WTC11 (cell line): ENCODE measurements at regions not wholly inside any gene's neighbourhood (a gene's known extent, or its start where the extent isn't known, plus 50 kb on each side); places are given as distances from the start of the nearest gene placed in this dataset.
"Not testable (repeated sequence)": the region's sequence is repeated elsewhere in the genome, so short reads cannot be mapped to it uniquely, and the experiment has no call there.

Experiments used
- ATAC-seq: fragments of 200-7000 bp; cut with Tn5 transposase; 2 replicates; pipeline ENCODE4 v1.10.0; 2021; ENCODE audit warnings: mild to moderate bottlenecking, moderate library complexity
- CTCF ChIA-PET: fragments of 300-600 bp; sonication (Branson Sonifier 250); formaldehyde crosslinking; loops from one replicate; lab custom pipeline; 2021; ENCODE audit warnings: antibody characterized with exemption; lab: Charles Lee
- POLR2A ChIA-PET: fragments of 350-600 bp; sonication (Branson Sonifier 250); formaldehyde crosslinking; loops from one replicate; lab custom pipeline; 2021; ENCODE audit warnings: antibody characterized with exemption; lab: Charles Lee
- DNase-seq: peaks from one replicate; pipeline ENCODE4 v3.0.0; 2021; ENCODE audit warnings: low spot score
- H3K27ac Mint-ChIP-seq: 2 replicates; pipeline ENCODE4 v1.8.0; 2021; ENCODE audit warnings: mixed read lengths
- H3K27me3 Mint-ChIP-seq: 2 replicates; pipeline ENCODE4 v1.8.0; 2021; ENCODE audit warnings: low read depth, mild to moderate bottlenecking, moderate library complexity, mixed read lengths
- H3K36me3 Mint-ChIP-seq: 2 replicates; pipeline ENCODE4 v1.8.0; 2021; ENCODE audit warnings: mixed read lengths
- H3K4me1 Mint-ChIP-seq: 2 replicates; pipeline ENCODE4 v1.8.0; 2022; ENCODE audit warnings: mixed read lengths
- H3K4me3 Mint-ChIP-seq: 2 replicates; pipeline ENCODE4 v1.8.0; 2021; ENCODE audit warnings: mild to moderate bottlenecking, moderate library complexity, mixed read lengths
- H3K9me3 Mint-ChIP-seq: 2 replicates; pipeline ENCODE4 v1.8.0; 2021; ENCODE audit warnings: mixed read lengths
- ATF1 ChIP-seq: sonication (generic); formaldehyde crosslinking; IDR thresholded peaks from 2 replicates; pipeline ENCODE4 v1.8.1; 2023; ENCODE audit warnings: mild to moderate bottlenecking, moderate library complexity, missing genetic modification reagents
- CREB1 ChIP-seq: sonication (generic); formaldehyde crosslinking; IDR thresholded peaks from 2 replicates; pipeline ENCODE4 v1.8.0; 2023; ENCODE audit warnings: mild to moderate bottlenecking, missing genetic modification reagents
- CREM ChIP-seq: sonication (generic); formaldehyde crosslinking; IDR thresholded peaks from 2 replicates; pipeline ENCODE4 v1.8.1; 2022; ENCODE audit warnings: mild to moderate bottlenecking, missing genetic modification reagents, moderate library complexity
- E2F1 ChIP-seq: sonication (generic); formaldehyde crosslinking; IDR thresholded peaks from 2 replicates; pipeline ENCODE4 v1.8.0; 2022; ENCODE audit warnings: mild to moderate bottlenecking, missing genetic modification reagents
- ELF4 ChIP-seq: sonication (generic); formaldehyde crosslinking; IDR thresholded peaks from 2 replicates; pipeline ENCODE4 v1.8.1; 2022; ENCODE audit warnings: low read depth, mild to moderate bottlenecking, moderate library complexity, missing genetic modification reagents
- FOXK1 ChIP-seq: sonication (generic); formaldehyde crosslinking; IDR thresholded peaks from 2 replicates; pipeline ENCODE4 v1.8.0; 2022; ENCODE audit warnings: mild to moderate bottlenecking, moderate library complexity, missing genetic modification reagents
- GTF2I ChIP-seq: fragments of 250-450 bp; sonication (Bioruptor Pico); conservative IDR thresholded peaks from 2 replicates; pipeline ENCODE4 v1.4.0; 2021; ENCODE audit warnings: mild to moderate bottlenecking
- HMGA2 ChIP-seq: fragments of 250-450 bp; sonication (Bioruptor Pico); IDR thresholded peaks from 2 replicates; pipeline ENCODE4 v1.4.0; 2021; ENCODE audit warnings: mild to moderate bottlenecking, moderate library complexity
- MAX ChIP-seq: sonication (generic); formaldehyde crosslinking; IDR thresholded peaks from 2 replicates; pipeline ENCODE4 v1.8.0; 2022; ENCODE audit warnings: mild to moderate bottlenecking, missing genetic modification reagents
- PREB ChIP-seq: sonication (generic); formaldehyde crosslinking; IDR thresholded peaks from 2 replicates; pipeline ENCODE4 v1.8.1; 2022; ENCODE audit warnings: mild to moderate bottlenecking, missing genetic modification reagents, moderate library complexity, borderline replicate concordance
- RELA ChIP-seq: sonication (generic); formaldehyde crosslinking; IDR thresholded peaks from 2 replicates; pipeline ENCODE4 v1.8.1; 2022; ENCODE audit warnings: missing genetic modification reagents, mild to moderate bottlenecking, borderline replicate concordance
- SMAD4 ChIP-seq: sonication (generic); formaldehyde crosslinking; IDR thresholded peaks from 2 replicates; pipeline ENCODE4 v1.8.0; 2022; ENCODE audit warnings: mild to moderate bottlenecking, missing genetic modification reagents
- TEAD4 ChIP-seq: sonication (generic); formaldehyde crosslinking; IDR thresholded peaks from 2 replicates; pipeline ENCODE4 v1.8.0; 2022; ENCODE audit warnings: mild to moderate bottlenecking, missing genetic modification reagents
- USF1 ChIP-seq: sonication (generic); formaldehyde crosslinking; IDR thresholded peaks from 2 replicates; pipeline ENCODE4 v1.8.0; 2022; ENCODE audit warnings: mild to moderate bottlenecking, missing genetic modification reagents
- ZNF219 ChIP-seq: sonication (generic); formaldehyde crosslinking; IDR thresholded peaks from 2 replicates; pipeline ENCODE4 v1.8.0; 2023; ENCODE audit warnings: missing genetic modification reagents, mild to moderate bottlenecking, borderline replicate concordance
- ZNF416 ChIP-seq: fragments of 250-450 bp; sonication (Bioruptor Pico); IDR thresholded peaks from 2 replicates; pipeline ENCODE4 v1.9.0; 2021; ENCODE audit warnings: mild to moderate bottlenecking, inconsistent platforms
- TF ChIP-seq, protein P1 (sequence below): sonication (generic); formaldehyde crosslinking; IDR thresholded peaks from 2 replicates; pipeline ENCODE4 v1.8.1; 2023; ENCODE audit warnings: mild to moderate bottlenecking, moderate library complexity, missing genetic modification reagents
- TF ChIP-seq, protein P2 (sequence below): sonication (generic); formaldehyde crosslinking; conservative IDR thresholded peaks from 2 replicates; pipeline ENCODE4 v1.8.1; 2022; ENCODE audit warnings: mild to moderate bottlenecking, missing genetic modification reagents

- H3K27ac Mint-ChIP-seq, CTCF ChIA-PET, DNase-seq, H3K9me3 Mint-ChIP-seq, POLR2A ChIA-PET, H3K27me3 Mint-ChIP-seq, ATAC-seq, H3K4me3 Mint-ChIP-seq: not testable (repeated sequence)
- H3K4me1 Mint-ChIP-seq, result peaks cover 13% of the 10 kb centered on the region
- H3K36me3 Mint-ChIP-seq, result peaks cover 24% of the 10 kb centered on the region
These were observed 84.6 kb downstream of the SHANK2 start for GRCh38 chr11:71167814-71168213.

DNA sequence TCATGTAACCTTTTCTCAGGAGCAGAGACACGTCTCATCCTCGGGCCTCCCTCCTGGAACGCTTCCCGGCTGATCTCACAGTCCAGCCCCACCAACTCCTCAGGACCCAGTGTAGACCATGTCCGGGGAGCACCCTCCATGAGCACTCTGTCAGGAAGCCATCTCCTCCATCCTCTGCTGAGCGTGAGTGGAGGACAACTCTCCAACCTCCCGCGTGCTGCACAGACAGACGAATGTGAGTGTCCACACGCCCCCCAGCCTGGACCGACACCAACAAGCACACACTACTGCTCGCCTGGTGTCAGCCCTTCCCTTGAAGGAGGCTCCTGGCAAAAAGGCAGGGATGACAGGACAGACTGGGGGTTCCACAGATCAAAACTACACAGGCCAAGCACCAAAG is 86.6 kb downstream of the SHANK2 start:
- H3K27me3 Mint-ChIP-seq, result no peaks in the 10 kb centered on the region
- ATAC-seq (no peak), DNase-seq (no peak)
- H3K4me3 Mint-ChIP-seq, result no peak overlapping the region
- H3K36me3 Mint-ChIP-seq, result peaks cover 30% of the 10 kb centered on the region
- H3K4me1 Mint-ChIP-seq, result peaks cover 16% of the 10 kb centered on the region
- peak overlapping the region; percentile 53 for H3K27ac Mint-ChIP-seq
- TF ChIP-seq ZNF219 (CRISPR knock-in tag) (no peak), ELF4 (CRISPR knock-in tag) (no peak)
- H3K9me3 Mint-ChIP-seq, result peaks cover 11% of the 10 kb centered on the region
- ChIA-PET CTCF (no interaction called here), POLR2A (no interaction called here)

DNA sequence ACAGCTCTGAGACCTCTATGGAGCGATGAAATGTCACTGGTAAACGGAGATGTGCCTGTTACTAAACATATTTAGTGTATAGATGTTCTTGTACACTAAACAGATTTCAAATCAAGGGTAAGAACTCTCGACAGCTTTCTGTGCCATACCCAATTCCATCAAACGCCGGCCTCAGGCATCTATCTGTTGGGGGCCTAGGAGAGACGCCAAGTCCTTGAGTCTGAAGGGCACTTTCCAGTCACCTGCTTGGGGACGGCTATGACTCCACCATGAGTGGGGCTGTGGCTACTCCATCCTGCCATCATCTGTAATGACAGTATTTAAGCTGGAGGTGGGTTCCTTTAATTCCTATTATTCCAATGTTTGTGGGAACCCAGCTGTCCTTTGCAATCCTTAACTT is 87.8 kb downstream of the SHANK2 start:
- peaks cover 26% of the 10 kb centered on the region for H3K36me3 Mint-ChIP-seq
- no peaks in the 10 kb centered on the region for H3K27me3 Mint-ChIP-seq
- TF ChIP-seq TEAD4, result no peak
- no peak overlapping the region for H3K27ac Mint-ChIP-seq
- no peak for ATAC-seq
- H3K9me3 Mint-ChIP-seq, result peaks cover 11% of the 10 kb centered on the region
- H3K4me1 Mint-ChIP-seq, result peaks cover 14% of the 10 kb centered on the region
- ChIA-PET CTCF (no interaction called here), POLR2A (no interaction called here)
- no peak for DNase-seq
- H3K4me3 Mint-ChIP-seq, result no peak overlapping the region

DNA sequence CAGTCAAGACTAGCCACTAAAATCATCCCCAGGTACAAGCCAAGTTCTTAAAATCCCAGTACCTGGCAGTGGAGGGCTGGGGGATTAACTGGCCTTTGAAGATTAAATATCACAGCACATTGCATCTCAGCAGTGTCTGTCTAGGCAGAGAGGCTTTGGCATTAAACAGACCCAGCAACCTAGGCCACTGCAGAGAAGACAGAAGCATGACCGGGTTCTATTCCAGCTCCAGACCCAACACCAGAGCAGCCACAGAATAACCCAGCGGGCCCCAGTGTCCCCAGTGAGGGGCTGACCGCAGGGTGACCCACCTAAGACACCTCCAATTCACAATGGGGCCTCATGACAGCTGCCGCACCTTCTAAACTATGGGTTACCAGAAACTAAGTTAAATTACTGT is 88.2 kb downstream of the SHANK2 start:
- no peak for DNase-seq
- Mint-ChIP-seq H3K27me3 (no peaks in the 10 kb centered on the region), H3K36me3 (peaks cover 24% of the 10 kb centered on the region), H3K4me1 (peaks cover 14% of the 10 kb centered on the region), H3K9me3 (peaks cover 11% of the 10 kb centered on the region), H3K4me3 (no peak overlapping the region), H3K27ac (no peak overlapping the region)
- TF ChIP-seq PREB, result no peak
- no peak for TF ChIP-seq FOXK1 (CRISPR knock-in tag)
- TF ChIP-seq, protein P1, sequence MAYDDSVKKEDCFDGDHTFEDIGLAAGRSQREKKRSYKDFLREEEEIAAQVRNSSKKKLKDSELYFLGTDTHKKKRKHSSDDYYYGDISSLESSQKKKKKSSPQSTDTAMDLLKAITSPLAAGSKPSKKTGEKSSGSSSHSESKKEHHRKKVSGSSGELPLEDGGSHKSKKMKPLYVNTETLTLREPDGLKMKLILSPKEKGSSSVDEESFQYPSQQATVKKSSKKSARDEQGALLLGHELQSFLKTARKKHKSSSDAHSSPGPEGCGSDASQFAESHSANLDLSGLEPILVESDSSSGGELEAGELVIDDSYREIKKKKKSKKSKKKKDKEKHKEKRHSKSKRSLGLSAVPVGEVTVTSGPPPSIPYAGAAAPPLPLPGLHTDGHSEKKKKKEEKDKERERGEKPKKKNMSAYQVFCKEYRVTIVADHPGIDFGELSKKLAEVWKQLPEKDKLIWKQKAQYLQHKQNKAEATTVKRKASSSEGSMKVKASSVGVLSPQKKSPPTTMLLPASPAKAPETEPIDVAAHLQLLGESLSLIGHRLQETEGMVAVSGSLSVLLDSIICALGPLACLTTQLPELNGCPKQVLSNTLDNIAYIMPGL (CRISPR knock-in tag), result no peak
- no peak for TF ChIP-seq RELA
- TF ChIP-seq HMGA2 (CRISPR knock-in tag), result no peak
- TF ChIP-seq ZNF416 (CRISPR knock-in tag), result no peak
- TF ChIP-seq, protein P2, sequence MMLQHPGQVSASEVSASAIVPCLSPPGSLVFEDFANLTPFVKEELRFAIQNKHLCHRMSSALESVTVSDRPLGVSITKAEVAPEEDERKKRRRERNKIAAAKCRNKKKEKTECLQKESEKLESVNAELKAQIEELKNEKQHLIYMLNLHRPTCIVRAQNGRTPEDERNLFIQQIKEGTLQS (CRISPR knock-in tag), result no peak
- no peak for TF ChIP-seq E2F1 (CRISPR knock-in tag)
- no peak for TF ChIP-seq USF1 (CRISPR knock-in tag)
- POLR2A ChIA-PET, result no interaction called here
- CTCF ChIA-PET, result no interaction called here
- no peak for ATAC-seq

DNA sequence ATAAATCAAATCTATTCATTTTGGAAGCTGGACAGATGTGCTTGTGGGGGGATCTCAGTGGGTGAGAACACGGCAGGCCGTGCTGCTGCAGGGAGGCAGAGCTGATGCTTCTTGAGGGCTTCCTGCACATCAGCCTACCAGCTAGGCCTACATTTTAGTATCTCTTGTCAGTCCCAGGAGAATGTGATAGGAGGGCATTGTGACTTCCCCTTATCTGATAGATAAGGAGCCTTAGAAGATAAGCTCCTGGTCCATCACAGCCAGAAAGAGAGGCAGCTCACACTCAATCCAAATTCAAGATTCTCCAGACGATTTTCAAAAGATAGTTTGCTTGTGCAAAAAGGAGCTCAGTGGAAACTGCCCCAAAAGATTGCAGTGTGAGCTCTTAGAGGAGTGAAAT is 89.0 kb downstream of the SHANK2 start:
- no peak for TF ChIP-seq MAX
- no peak for TF ChIP-seq CREB1 (CRISPR knock-in tag)
- TF ChIP-seq SMAD4 (CRISPR knock-in tag), result no peak
- TF ChIP-seq CREM (CRISPR knock-in tag), result no peak
- no peak for TF ChIP-seq ATF1 (CRISPR knock-in tag)
- no peak for TF ChIP-seq GTF2I (CRISPR knock-in tag)
- Mint-ChIP-seq H3K4me1 (peaks cover 14% of the 10 kb centered on the region), H3K27ac (no peak overlapping the region), H3K27me3 (no peaks in the 10 kb centered on the region), H3K36me3 (peaks cover 17% of the 10 kb centered on the region), H3K9me3 (peaks cover 11% of the 10 kb centered on the region), H3K4me3 (no peak overlapping the region)
- ATAC-seq (no peak), DNase-seq (no peak)
- ChIA-PET POLR2A (no interaction called here), CTCF (interaction anchor here (0.5 kb wide), 1 partner anchor 11 kb away, joined by 4 read pairs; no protein-coding TSS in a partner anchor)
